HEK293 (cell line): ENCODE measurements at regions not wholly inside any gene's neighbourhood (a gene's known extent, or its start where the extent isn't known, plus 50 kb on each side); places are given as distances from the start of the nearest gene placed in this dataset.

Experiments
- CTCF ChIP-seq: fragments of 450-650 bp; formaldehyde crosslinking; IDR thresholded peaks from 2 replicates; pipeline ENCODE4 v1.5.1; 2016; ENCODE audit warnings: missing biosample characterization, missing genetic modification characterization
- HOXA7 ChIP-seq: sonication (generic); formaldehyde crosslinking; IDR thresholded peaks from 2 replicates; pipeline ENCODE4 v1.8.1; 2022; ENCODE audit warnings: missing genetic modification reagents, borderline replicate concordance
- SP2 ChIP-seq: fragments of 450-650 bp; formaldehyde crosslinking; IDR thresholded peaks from 2 replicates; pipeline ENCODE4 v1.5.1; 2016; ENCODE audit warnings: missing biosample characterization, missing genetic modification characterization
- TCF7L2 ChIP-seq: IDR thresholded peaks from 2 replicates; pipeline ENCODE4 v1.6.1; 2011; ENCODE audit warnings: low read depth, mild to moderate bottlenecking, inconsistent platforms, low read length, moderate library complexity, borderline replicate concordance
- ZNF184 ChIP-seq: fragments of 450-650 bp; IDR thresholded peaks from 2 replicates; pipeline ENCODE4 v1.5.1; 2018; ENCODE audit warnings: missing biosample characterization, mild to moderate bottlenecking, missing genetic modification characterization
- ZNF202 ChIP-seq: fragments of 450-650 bp; formaldehyde crosslinking; IDR thresholded peaks from 2 replicates; pipeline ENCODE4 v1.5.1; 2016; ENCODE audit warnings: missing biosample characterization, missing genetic modification characterization, borderline replicate concordance
- ZNF26 ChIP-seq: fragments of 450-650 bp; formaldehyde crosslinking; IDR thresholded peaks from 2 replicates; pipeline ENCODE4 v1.5.1; 2016; ENCODE audit warnings: missing biosample characterization, missing genetic modification characterization
- ZNF266 ChIP-seq: fragments of 450-650 bp; formaldehyde crosslinking; IDR thresholded peaks from 2 replicates; pipeline ENCODE4 v1.5.1; 2016; ENCODE audit warnings: missing biosample characterization, missing genetic modification characterization, low read depth
- ZNF274 ChIP-seq, 2 experiments: fragments of 200-500 bp in 1 of 2; fragments of 450-650 bp in 1 of 2; sonication (Bioruptor generic) in 1 of 2; formaldehyde crosslinking in 1 of 2; IDR thresholded peaks; 2 replicates each; pipeline versions ENCODE4 v1.5.1 to v1.6.1; 2014 to 2016; ENCODE audit warnings: borderline replicate concordance in 1 of 2, inconsistent platforms in 1 of 2, low read length in 1 of 2, missing biosample characterization in 1 of 2, missing genetic modification characterization in 1 of 2
- ZNF48 ChIP-seq: fragments of 450-650 bp; formaldehyde crosslinking; IDR thresholded peaks from 2 replicates; pipeline ENCODE4 v1.5.1; 2016; ENCODE audit warnings: missing biosample characterization, missing genetic modification characterization
- ZNF785 ChIP-seq: fragments of 450-650 bp; formaldehyde crosslinking; IDR thresholded peaks from 2 replicates; pipeline ENCODE4 v1.5.1; 2016; ENCODE audit warnings: missing biosample characterization, missing genetic modification characterization
- ZSCAN5A ChIP-seq: fragments of 450-650 bp; formaldehyde crosslinking; IDR thresholded peaks from 2 replicates; pipeline ENCODE4 v1.5.1; 2016; ENCODE audit warnings: missing biosample characterization, missing genetic modification characterization

GRCh38 chr1:29457496-29458368, 221.4 kb downstream of the PTPRU start:
- TF ChIP-seq ZSCAN5A (tag by site-specific recombination) (no peak), ZNF48 (tag by site-specific recombination) (no peak), CTCF (tag by site-specific recombination) (no peak), ZNF26 (tag by site-specific recombination) (no peak), ZNF785 (tag by site-specific recombination) (no peak), ZNF184 (no peak), HOXA7 (no peak), ZNF274 (IDR thresholded peaks at IDR 0.05; ENCODE audit: low read length) (no peak), ZNF274 (tag by site-specific recombination; IDR thresholded peaks at IDR 0.05; ENCODE audit: borderline replicate concordance) (no peak), ZNF266 (tag by site-specific recombination) (no peak), TCF7L2 (no peak), SP2 (no peak), ZNF202 (tag by site-specific recombination) (no peak)
